ENCODE measurements at regions not wholly inside any gene's neighbourhood (a gene's known extent, or its start where the extent isn't known, plus 50 kb on each side); places are given as distances from the start of the nearest gene placed in this dataset.

DNA sequence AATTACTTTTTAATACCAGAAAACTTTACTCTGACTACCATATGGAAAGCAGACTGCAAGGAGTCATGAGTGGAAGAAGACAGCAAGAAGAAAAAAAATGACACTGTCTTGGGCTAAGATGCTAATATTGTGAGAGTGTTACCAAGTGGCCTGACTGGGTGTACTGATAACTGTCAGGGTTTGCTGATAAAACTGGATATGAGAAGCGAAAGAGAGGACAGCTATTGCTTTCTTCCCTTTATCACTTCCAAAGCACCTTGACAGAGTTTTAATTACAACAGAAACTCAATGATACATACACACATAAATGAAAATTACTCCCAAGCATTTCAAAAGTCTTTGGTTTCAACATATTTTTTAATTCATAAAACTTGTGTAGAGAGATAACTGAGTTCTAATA, 368.5 kb downstream of the ZEB2 start:
- TF ChIP-seq, protein P1, sequence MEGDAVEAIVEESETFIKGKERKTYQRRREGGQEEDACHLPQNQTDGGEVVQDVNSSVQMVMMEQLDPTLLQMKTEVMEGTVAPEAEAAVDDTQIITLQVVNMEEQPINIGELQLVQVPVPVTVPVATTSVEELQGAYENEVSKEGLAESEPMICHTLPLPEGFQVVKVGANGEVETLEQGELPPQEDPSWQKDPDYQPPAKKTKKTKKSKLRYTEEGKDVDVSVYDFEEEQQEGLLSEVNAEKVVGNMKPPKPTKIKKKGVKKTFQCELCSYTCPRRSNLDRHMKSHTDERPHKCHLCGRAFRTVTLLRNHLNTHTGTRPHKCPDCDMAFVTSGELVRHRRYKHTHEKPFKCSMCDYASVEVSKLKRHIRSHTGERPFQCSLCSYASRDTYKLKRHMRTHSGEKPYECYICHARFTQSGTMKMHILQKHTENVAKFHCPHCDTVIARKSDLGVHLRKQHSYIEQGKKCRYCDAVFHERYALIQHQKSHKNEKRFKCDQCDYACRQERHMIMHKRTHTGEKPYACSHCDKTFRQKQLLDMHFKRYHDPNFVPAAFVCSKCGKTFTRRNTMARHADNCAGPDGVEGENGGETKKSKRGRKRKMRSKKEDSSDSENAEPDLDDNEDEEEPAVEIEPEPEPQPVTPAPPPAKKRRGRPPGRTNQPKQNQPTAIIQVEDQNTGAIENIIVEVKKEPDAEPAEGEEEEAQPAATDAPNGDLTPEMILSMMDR (IDR thresholded peaks at IDR 0.05) = no peak
- no peak for TF ChIP-seq POLR2A (IDR thresholded peaks at IDR 0.05)

Data from Peyer's patch (tissue), 4 donors.